ENCODE measurements at regions not wholly inside any gene's neighbourhood (a gene's known extent, or its start where the extent isn't known, plus 50 kb on each side); places are given as distances from the start of the nearest gene placed in this dataset.

DNA sequence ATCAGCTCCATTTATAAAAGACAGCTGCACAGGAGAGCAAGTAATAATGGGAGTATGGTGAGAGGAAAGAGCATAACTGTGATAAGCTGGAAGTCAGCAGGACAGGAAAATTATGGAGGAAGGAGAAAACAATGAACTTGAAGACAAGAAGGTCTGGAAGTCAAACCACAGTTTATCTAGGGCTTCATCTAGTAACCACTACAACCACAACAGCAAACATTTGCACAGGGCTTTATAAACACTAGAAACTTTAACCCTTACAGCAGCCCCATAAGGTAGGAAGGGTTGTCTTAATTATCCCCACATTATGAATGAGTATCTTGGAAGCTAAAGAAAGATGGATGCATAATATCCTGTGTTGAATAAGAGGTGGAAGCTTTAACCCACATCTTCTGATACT lies 820.8 kb downstream of the IGSF11 start:
- TF ChIP-seq POLR2A (IDR thresholded peaks at IDR 0.05; ENCODE audit: low read length) (no peak), GATA1 (IDR thresholded peaks at IDR 0.05; ENCODE audit: low read depth, low read length) (no peak)
